Stomach smooth muscle (tissue), 2 donors: ENCODE measurements at regions not wholly inside any gene's neighbourhood (a gene's known extent, or its start where the extent isn't known, plus 50 kb on each side); places are given as distances from the start of the nearest gene placed in this dataset.

Experiments used
- H3K27ac ChIP-seq: one replicate; pipeline ENCODE4 v1.7.0; 2013; ENCODE audit warnings: mild to moderate bottlenecking, low read length, inconsistent platforms
- H3K27me3 ChIP-seq, 2 donors: one replicate each; pipeline ENCODE4 v1.7.0; 2013; ENCODE audit warnings: low read length in 2 of 2; ENCODE audit not compliant: insufficient read depth in 2 of 2, control insufficient read depth in 1 of 2
- H3K36me3 ChIP-seq, 2 donors: one replicate each; pipeline ENCODE4 v1.7.0; 2013; ENCODE audit warnings: low read length in 2 of 2; ENCODE audit not compliant: control insufficient read depth in 2 of 2, insufficient read depth in 2 of 2
- H3K4me1 ChIP-seq: one replicate; pipeline ENCODE4 v1.7.0; 2013; ENCODE audit warnings: low read length; ENCODE audit not compliant: control insufficient read depth, insufficient read depth
- H3K4me3 ChIP-seq, 2 donors: one replicate each; pipeline ENCODE4 v1.7.0; 2013; ENCODE audit warnings: low read length in 2 of 2
- H3K9ac ChIP-seq, 2 donors: one replicate each; pipeline ENCODE4 v1.7.0; 2013; ENCODE audit warnings: low read length in 2 of 2, mild to moderate bottlenecking in 1 of 2
- H3K9me3 ChIP-seq, 2 donors: one replicate each; pipeline ENCODE4 v1.7.0; 2013; ENCODE audit warnings: low read length in 2 of 2; ENCODE audit not compliant: control insufficient read depth in 2 of 2
- donor health status: healthy.
- donor health status: Pancreatic carcinoma.

- no peak overlapping the region for H3K9ac ChIP-seq
- no peak overlapping the region for H3K4me3 ChIP-seq
- H3K36me3 ChIP-seq, result no peaks in the 10 kb centered on the region
- no peaks in the 10 kb centered on the region for H3K4me1 ChIP-seq
- H3K27me3 ChIP-seq, result no peaks in the 10 kb centered on the region
- no peak overlapping the region for H3K27ac ChIP-seq
- H3K9me3 ChIP-seq, result peaks cover 0 to 4% of the 10 kb centered on the region in 2 donors
Observed at GRCh38 chr11:127268521-127268920, 268.0 kb upstream of the KIRREL3 start.

- Histone ChIP-seq H3K4me1 (no peaks in the 10 kb centered on the region), H3K9me3 (no peaks in the 10 kb centered on the region), H3K27ac (no peak overlapping the region), H3K27me3 (no peaks in the 10 kb centered on the region), H3K9ac (no peak overlapping the region), H3K36me3 (no peaks in the 10 kb centered on the region), H3K4me3 (no peak overlapping the region)
Observed at GRCh38 chr11:127259102-127259501, 258.5 kb upstream of the KIRREL3 start.

- no peak overlapping the region for H3K9ac ChIP-seq
- H3K9me3 ChIP-seq, result no peaks in the 10 kb centered on the region
- no peaks in the 10 kb centered on the region for H3K27me3 ChIP-seq
- H3K4me3 ChIP-seq, result no peak overlapping the region
- no peak overlapping the region for H3K27ac ChIP-seq
- no peaks in the 10 kb centered on the region for H3K4me1 ChIP-seq
- no peaks in the 10 kb centered on the region for H3K36me3 ChIP-seq
Observed at GRCh38 chr11:127255209-127255608, 254.6 kb upstream of the KIRREL3 start.

- no peak overlapping the region for H3K4me3 ChIP-seq
- no peaks in the 10 kb centered on the region for H3K36me3 ChIP-seq
- H3K9me3 ChIP-seq, result no peaks in the 10 kb centered on the region
- H3K4me1 ChIP-seq, result no peaks in the 10 kb centered on the region
- H3K9ac ChIP-seq, result no peak overlapping the region
- H3K27ac ChIP-seq, result no peak overlapping the region
- H3K27me3 ChIP-seq, result peaks cover 0 to 2% of the 10 kb centered on the region in 2 donors
Observed at GRCh38 chr11:127252321-127252720, 251.8 kb upstream of the KIRREL3 start.

DNA sequence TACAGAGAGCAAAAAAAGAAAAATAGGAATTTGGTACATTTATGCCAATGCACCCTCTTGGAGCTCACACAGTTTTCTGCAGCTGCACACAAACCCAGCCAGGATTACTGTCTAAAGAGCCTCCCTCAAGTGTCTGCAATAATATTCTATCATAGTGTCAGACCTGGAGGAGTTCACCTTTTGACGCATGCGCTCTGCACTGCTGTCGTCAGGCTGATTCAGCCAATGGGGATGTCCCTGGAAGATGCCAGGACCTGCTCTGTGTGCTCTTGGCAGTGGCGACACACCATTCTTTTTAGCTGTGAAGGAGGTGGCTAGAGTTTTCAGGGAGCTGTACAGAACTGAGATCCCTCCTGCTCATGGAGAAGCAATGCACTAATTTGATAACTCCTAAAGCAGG lies 249.0 kb upstream of the KIRREL3 start:
- H3K9me3 ChIP-seq, result no peaks in the 10 kb centered on the region
- H3K9ac ChIP-seq, result no peak overlapping the region
- H3K4me3 ChIP-seq, result no peak overlapping the region
- no peak overlapping the region for H3K27ac ChIP-seq
- H3K4me1 ChIP-seq, result no peaks in the 10 kb centered on the region
- no peaks in the 10 kb centered on the region for H3K36me3 ChIP-seq
- H3K27me3 ChIP-seq, result peaks cover 0 to 7% of the 10 kb centered on the region in 2 donors

- no peak overlapping the region for H3K4me3 ChIP-seq
- no peak overlapping the region for H3K9ac ChIP-seq
- no peaks in the 10 kb centered on the region for H3K36me3 ChIP-seq
- no peaks in the 10 kb centered on the region for H3K4me1 ChIP-seq
- no peak overlapping the region for H3K27ac ChIP-seq
- no peaks in the 10 kb centered on the region for H3K9me3 ChIP-seq
- H3K27me3 ChIP-seq, result peaks cover 0 to 11% of the 10 kb centered on the region in 2 donors
Observed at GRCh38 chr11:127248476-127248875, 247.9 kb upstream of the KIRREL3 start.

DNA sequence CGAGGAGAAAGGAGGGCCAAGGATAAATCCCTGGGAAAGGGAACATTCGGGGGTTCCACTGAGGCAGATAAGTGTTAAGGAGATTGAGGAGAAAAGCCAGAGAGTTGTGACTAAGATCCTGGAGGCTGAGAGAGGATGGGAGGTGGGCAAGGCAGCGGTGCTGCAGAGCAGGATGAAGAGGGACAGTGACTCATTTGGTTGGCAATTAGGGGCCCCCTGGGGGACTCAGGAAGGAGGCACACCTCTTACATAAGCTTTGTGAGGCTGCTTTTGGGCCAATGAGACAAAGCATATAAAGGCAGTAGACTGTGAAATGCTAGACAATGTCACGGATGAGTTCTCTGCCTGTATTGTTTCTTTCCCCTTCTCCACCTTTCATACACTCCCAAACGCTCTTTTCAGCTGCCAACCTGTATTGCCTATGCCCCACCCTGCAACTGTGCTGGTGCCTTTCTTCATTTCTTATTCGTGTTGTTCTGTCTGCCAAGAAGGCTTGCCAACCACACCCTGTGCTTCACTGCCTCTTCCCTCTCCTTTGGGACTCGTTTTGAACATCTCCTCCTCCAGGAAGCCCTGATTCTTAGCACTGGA lies 246.8 kb upstream of the KIRREL3 start:
- H3K4me1 ChIP-seq, result no peaks in the 10 kb centered on the region
- peaks cover 0 to 11% of the 10 kb centered on the region in 2 donors for H3K27me3 ChIP-seq
- no peaks in the 10 kb centered on the region for H3K36me3 ChIP-seq
- H3K9me3 ChIP-seq, result no peaks in the 10 kb centered on the region
- no peak overlapping the region for H3K9ac ChIP-seq
- no peak overlapping the region for H3K27ac ChIP-seq
- H3K4me3 ChIP-seq, result no peak overlapping the region

- Histone ChIP-seq H3K4me1 (no peaks in the 10 kb centered on the region), H3K9me3 (no peaks in the 10 kb centered on the region), H3K4me3 (no peak overlapping the region), H3K9ac (no peak overlapping the region), H3K36me3 (no peaks in the 10 kb centered on the region), H3K27me3 (peaks cover 0 to 11% of the 10 kb centered on the region in 2 donors), H3K27ac (no peak overlapping the region)
Observed at GRCh38 chr11:127242676-127243075, 242.1 kb upstream of the KIRREL3 start.

DNA sequence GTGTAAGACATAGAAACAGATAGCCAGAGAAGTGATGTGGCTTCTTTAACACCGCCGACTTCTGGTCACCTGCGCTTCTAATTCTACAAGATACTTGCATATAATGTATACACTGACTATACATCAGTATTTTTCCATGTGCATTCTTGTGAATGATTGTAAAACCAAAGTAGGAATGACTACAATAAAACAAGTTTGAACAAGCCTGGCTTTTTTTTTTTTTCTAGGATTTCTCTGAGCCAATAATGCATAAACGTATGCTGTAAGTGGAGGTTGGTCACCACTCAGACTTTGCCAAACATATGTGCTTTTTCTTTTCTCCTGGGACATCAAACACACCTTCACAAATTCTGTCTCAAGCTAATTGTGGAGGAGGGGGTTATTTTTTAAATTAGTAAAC lies 237.8 kb upstream of the KIRREL3 start:
- no peak overlapping the region for H3K27ac ChIP-seq
- no peaks in the 10 kb centered on the region for H3K9me3 ChIP-seq
- no peaks in the 10 kb centered on the region for H3K4me1 ChIP-seq
- H3K9ac ChIP-seq, result no peak overlapping the region
- no peak overlapping the region for H3K4me3 ChIP-seq
- no peaks in the 10 kb centered on the region for H3K27me3 ChIP-seq
- H3K36me3 ChIP-seq, result no peaks in the 10 kb centered on the region

DNA sequence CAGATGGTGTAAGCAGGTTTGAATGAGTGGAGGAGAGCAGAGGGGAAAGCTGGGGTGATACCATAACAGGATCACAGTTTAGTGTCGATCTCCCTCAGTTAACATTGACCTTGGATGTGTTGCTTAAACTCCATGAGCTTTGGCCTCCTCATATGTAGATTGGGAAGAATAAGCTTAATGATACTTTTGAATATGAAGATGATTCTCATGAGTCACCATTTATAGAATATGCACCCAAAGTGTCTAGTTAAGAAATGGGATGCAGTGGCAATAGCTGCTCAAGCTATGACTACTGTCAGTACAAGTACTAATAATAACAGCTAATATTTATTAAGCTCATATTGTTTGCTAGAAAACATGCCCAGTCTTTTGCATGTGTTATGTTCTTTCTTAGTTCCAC lies 236.2 kb upstream of the KIRREL3 start:
- no peak overlapping the region for H3K27ac ChIP-seq
- H3K36me3 ChIP-seq, result no peaks in the 10 kb centered on the region
- H3K4me3 ChIP-seq, result no peak overlapping the region

DNA sequence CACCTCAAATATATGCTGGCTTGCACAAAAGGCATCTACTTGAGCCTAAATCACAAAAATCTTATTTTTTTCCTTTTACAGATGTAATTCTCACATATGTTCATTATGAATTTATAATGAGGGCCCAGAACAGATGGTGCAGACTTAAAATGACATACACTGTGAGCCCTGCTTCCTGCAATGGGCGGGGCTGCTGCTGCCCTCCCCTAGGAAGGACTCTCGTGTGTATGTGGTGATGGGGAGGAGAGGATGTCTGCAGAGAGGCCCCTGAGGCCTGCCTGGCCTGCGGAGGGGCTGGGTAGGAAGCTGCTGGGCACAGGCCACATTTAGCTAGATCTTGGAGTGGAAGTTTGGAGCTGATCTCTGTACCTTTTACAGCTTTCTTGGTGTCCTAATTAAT lies 233.4 kb upstream of the KIRREL3 start:
- H3K9ac ChIP-seq, result no peak overlapping the region
- H3K4me3 ChIP-seq, result no peak overlapping the region
- H3K4me1 ChIP-seq, result no peaks in the 10 kb centered on the region
- no peaks in the 10 kb centered on the region for H3K27me3 ChIP-seq
- no peaks in the 10 kb centered on the region for H3K9me3 ChIP-seq
- no peaks in the 10 kb centered on the region for H3K36me3 ChIP-seq
- no peak overlapping the region for H3K27ac ChIP-seq

More for the DNA sequence above, 236.2 kb upstream of the KIRREL3 start:
- no peaks in the 10 kb centered on the region for H3K27me3 ChIP-seq
- no peaks in the 10 kb centered on the region for H3K4me1 ChIP-seq
- H3K9me3 ChIP-seq, result no peaks in the 10 kb centered on the region
- H3K9ac ChIP-seq, result no peak overlapping the region
